ENCODE measurements at regions not wholly inside any gene's neighbourhood (a gene's known extent, or its start where the extent isn't known, plus 50 kb on each side); places are given as distances from the start of the nearest gene placed in this dataset.

DNA sequence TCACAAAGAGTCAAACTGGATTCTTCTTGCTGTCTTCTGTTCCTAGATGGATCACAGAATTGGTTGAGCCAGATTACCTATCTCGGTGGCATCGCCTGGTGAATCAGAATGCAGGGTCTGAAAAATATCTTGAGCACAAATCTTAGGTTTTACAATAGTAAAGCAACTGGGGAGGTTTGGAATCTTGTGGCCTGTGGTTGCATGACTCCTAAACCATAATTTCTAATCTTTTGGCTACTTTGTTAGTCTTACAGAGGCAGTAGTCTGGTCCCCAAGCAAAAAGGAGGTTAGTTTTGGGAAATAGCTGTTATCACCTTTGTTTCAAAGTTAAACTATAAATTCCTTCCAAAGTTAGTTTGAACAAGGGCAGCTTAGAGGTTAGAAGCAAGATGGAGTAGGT lies 1488.5 kb upstream of the FLRT2 start:
- Histone ChIP-seq H4K20me1 (ENCODE audit: insufficient read depth) (no peaks in the 10 kb centered on the region), H3K79me2 (replicated peaks; ENCODE audit: insufficient read depth, low read length) (no peaks in the 10 kb centered on the region), H3K4me2 (ENCODE audit: low read length) (no peak overlapping the region), H3K27me3 (ENCODE audit: insufficient read depth, low read depth, low read length) (no peaks in the 10 kb centered on the region), H3K27ac (ENCODE audit: low read length) (no peak overlapping the region), H3K9me2 (ENCODE audit: insufficient read depth, low read length) (no peaks in the 10 kb centered on the region), H3K36me3 (ENCODE audit: insufficient read depth, low read length) (no peaks in the 10 kb centered on the region), H3K4me3 (ENCODE audit: low read length) (no peak overlapping the region), H3K9me3 (ENCODE audit: low read length) (no peaks in the 10 kb centered on the region), H3K9ac (ENCODE audit: low read length) (no peak overlapping the region), H3F3A (ENCODE audit: insufficient read depth, low read length, poor library complexity, severe bottlenecking) (no peaks in the 10 kb centered on the region), H2AFZ (ENCODE audit: low read depth, low read length) (no peak overlapping the region)
- no peak for TF ChIP-seq EZH2 (IDR thresholded peaks at IDR 0.05; ENCODE audit: borderline replicate concordance, insufficient read depth, low read length, poor library complexity, severe bottlenecking)
- TF ChIP-seq POLR2AphosphoS5 (IDR thresholded peaks at IDR 0.05), result no peak
- no peak for TF ChIP-seq SMC3 (conservative IDR thresholded peaks at IDR 0.05; ENCODE audit: poor library complexity)
- no peak for TF ChIP-seq MXI1 (conservative IDR thresholded peaks at IDR 0.05; ENCODE audit: poor library complexity, severe bottlenecking)
- TF ChIP-seq, protein P1, sequence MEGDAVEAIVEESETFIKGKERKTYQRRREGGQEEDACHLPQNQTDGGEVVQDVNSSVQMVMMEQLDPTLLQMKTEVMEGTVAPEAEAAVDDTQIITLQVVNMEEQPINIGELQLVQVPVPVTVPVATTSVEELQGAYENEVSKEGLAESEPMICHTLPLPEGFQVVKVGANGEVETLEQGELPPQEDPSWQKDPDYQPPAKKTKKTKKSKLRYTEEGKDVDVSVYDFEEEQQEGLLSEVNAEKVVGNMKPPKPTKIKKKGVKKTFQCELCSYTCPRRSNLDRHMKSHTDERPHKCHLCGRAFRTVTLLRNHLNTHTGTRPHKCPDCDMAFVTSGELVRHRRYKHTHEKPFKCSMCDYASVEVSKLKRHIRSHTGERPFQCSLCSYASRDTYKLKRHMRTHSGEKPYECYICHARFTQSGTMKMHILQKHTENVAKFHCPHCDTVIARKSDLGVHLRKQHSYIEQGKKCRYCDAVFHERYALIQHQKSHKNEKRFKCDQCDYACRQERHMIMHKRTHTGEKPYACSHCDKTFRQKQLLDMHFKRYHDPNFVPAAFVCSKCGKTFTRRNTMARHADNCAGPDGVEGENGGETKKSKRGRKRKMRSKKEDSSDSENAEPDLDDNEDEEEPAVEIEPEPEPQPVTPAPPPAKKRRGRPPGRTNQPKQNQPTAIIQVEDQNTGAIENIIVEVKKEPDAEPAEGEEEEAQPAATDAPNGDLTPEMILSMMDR (IDR thresholded peaks at IDR 0.05; ENCODE audit: poor library complexity, severe bottlenecking), result no peak

- Histone ChIP-seq H3K4me3 (ENCODE audit: low read length) (no peak overlapping the region), H3K9me3 (ENCODE audit: low read length) (no peaks in the 10 kb centered on the region), H3K9me2 (ENCODE audit: insufficient read depth, low read length) (no peaks in the 10 kb centered on the region), H3F3A (ENCODE audit: insufficient read depth, low read length, poor library complexity, severe bottlenecking) (no peaks in the 10 kb centered on the region), H3K9ac (ENCODE audit: low read length) (no peak overlapping the region), H3K27ac (ENCODE audit: low read length) (no peak overlapping the region), H2AFZ (ENCODE audit: low read depth, low read length) (no peak overlapping the region), H4K20me1 (ENCODE audit: insufficient read depth) (no peaks in the 10 kb centered on the region), H3K36me3 (ENCODE audit: insufficient read depth, low read length) (no peaks in the 10 kb centered on the region), H3K4me2 (ENCODE audit: low read length) (no peak overlapping the region), H3K79me2 (replicated peaks; ENCODE audit: insufficient read depth, low read length) (no peaks in the 10 kb centered on the region), H3K27me3 (ENCODE audit: insufficient read depth, low read depth, low read length) (no peaks in the 10 kb centered on the region)
- TF ChIP-seq EP300 (conservative IDR thresholded peaks at IDR 0.05; ENCODE audit: poor library complexity, severe bottlenecking) (no peak), MXI1 (conservative IDR thresholded peaks at IDR 0.05; ENCODE audit: poor library complexity, severe bottlenecking) (no peak), REST (IDR thresholded peaks at IDR 0.05; ENCODE audit: borderline replicate concordance) (no peak), RAD21 (conservative IDR thresholded peaks at IDR 0.05) (no peak)
- TF ChIP-seq, protein P1 (IDR thresholded peaks at IDR 0.05; ENCODE audit: poor library complexity, severe bottlenecking), result no peak
Observed at GRCh38 chr14:84042992-84043391, 1487.0 kb upstream of the FLRT2 start.
